ENCODE measurements at regions not wholly inside any gene's neighbourhood (a gene's known extent, or its start where the extent isn't known, plus 50 kb on each side); places are given as distances from the start of the nearest gene placed in this dataset.

- H3K27me3 ChIP-seq = no peaks in the 10 kb centered on the region
- no peaks in the 10 kb centered on the region for H3K36me3 ChIP-seq
- intact Hi-C loops (cut with DNase I) = no loop called here
- DNase-seq = no peak
- no peak overlapping the region for H3K4me3 ChIP-seq
- H3K9me3 ChIP-seq = no peaks in the 10 kb centered on the region
- TF ChIP-seq EP300 (IDR thresholded peaks at IDR 0.05) (no peak), CTCF (IDR thresholded peaks at IDR 0.05) (no peak), POLR2A (IDR thresholded peaks at IDR 0.05) (no peak)
- H3K4me1 ChIP-seq (ENCODE audit: insufficient read depth) = no peaks in the 10 kb centered on the region
- no peak overlapping the region for H3K27ac ChIP-seq
Measured at GRCh38 chr5:175325681-175326080, 118.3 kb downstream of the DRD1 start.

DNA sequence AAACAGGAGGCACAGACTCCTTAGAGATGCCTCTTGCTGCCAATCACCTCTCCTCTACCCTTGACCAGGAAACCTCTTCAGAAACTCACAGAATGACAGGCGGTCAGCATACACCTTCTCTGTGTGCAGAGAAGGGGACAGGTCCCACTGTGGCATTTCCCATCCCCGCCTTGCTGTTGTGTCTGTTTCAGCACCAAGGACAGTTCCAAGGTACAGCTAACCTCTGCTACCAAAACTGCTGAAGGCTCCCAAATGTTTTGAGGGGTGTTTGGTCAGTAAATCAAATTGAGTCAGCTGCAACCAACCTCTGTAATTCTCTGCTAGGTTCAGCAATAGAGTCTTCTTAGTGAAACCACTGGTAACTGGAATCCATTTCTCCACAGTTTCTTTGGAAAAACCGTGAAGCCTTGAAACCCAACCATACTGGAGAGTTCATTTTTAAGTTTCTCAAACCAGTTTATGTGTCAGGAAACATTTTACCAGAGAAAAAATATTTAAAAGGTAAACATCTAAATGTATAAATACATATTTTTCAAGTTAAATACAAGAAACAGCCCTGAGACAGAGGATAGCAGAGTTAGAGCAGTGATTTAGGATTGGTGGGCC lies 122.0 kb downstream of the DRD1 start:
- Histone ChIP-seq H3K27me3 (no peaks in the 10 kb centered on the region), H3K4me1 (ENCODE audit: insufficient read depth) (no peaks in the 10 kb centered on the region), H3K4me3 (no peak overlapping the region), H3K9me3 (no peaks in the 10 kb centered on the region), H3K27ac (no peak overlapping the region), H3K36me3 (no peaks in the 10 kb centered on the region)
- no peak for DNase-seq
- WGBS, 3 donors = 18 to 27% (median 20%) methylated on average over 3 of the region's 3 CpGs
- TF ChIP-seq POLR2A (IDR thresholded peaks at IDR 0.05) (no peak), EP300 (IDR thresholded peaks at IDR 0.05) (no peak), CTCF (IDR thresholded peaks at IDR 0.05) (no peak)
- intact Hi-C loops (cut with DNase I) = loop anchor here in 1 of 4 donors (2.0 kb wide), 1 partner anchor 47 kb away; no protein-coding TSS in a partner anchor

GRCh38 chr5:175319199-175319598 lies 124.8 kb downstream of the DRD1 start:
- no peaks in the 10 kb centered on the region for H3K4me1 ChIP-seq (ENCODE audit: insufficient read depth)
- H3K36me3 ChIP-seq = no peaks in the 10 kb centered on the region
- no peak for DNase-seq
- H3K27me3 ChIP-seq = no peaks in the 10 kb centered on the region
- H3K4me3 ChIP-seq = no peak overlapping the region
- no peaks in the 10 kb centered on the region for H3K9me3 ChIP-seq
- no peak overlapping the region for H3K27ac ChIP-seq
- TF ChIP-seq CTCF (IDR thresholded peaks at IDR 0.05) (no peak), POLR2A (IDR thresholded peaks at IDR 0.05) (no peak), EP300 (IDR thresholded peaks at IDR 0.05) (no peak)
- intact Hi-C loops (cut with DNase I) = no loop called here
- 13 to 27% (median 23%) methylated on average over 2 of the region's 2 CpGs for WGBS, 3 donors

DNA sequence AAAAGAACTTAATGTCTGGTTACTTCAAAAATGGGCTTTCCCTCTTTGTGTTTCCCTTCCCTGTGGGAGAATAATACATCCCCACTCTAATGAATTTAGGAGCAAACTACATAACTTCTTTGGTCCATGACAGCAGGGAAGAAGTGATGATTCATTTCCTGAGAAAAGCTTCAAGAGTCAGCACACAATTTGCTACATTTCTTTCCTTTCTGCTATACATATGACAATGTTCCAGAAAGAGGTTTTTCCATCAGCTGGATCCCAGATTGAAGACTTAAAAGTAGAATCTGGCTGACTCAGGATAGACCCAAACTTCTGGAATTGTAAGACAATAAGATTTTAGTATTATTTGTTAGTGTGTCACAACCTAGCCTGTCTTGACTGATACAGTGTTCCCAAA lies 126.1 kb downstream of the DRD1 start:
- H3K27ac ChIP-seq = no peak overlapping the region
- intact Hi-C loops (cut with DNase I) = no loop called here
- no peaks in the 10 kb centered on the region for H3K4me1 ChIP-seq (ENCODE audit: insufficient read depth)
- H3K27me3 ChIP-seq = no peaks in the 10 kb centered on the region
- H3K36me3 ChIP-seq = no peaks in the 10 kb centered on the region
- H3K4me3 ChIP-seq = no peak overlapping the region
- no peaks in the 10 kb centered on the region for H3K9me3 ChIP-seq
- TF ChIP-seq EP300 (IDR thresholded peaks at IDR 0.05) (no peak), CTCF (IDR thresholded peaks at IDR 0.05) (no peak), POLR2A (IDR thresholded peaks at IDR 0.05) (no peak)
- DNase-seq = no peak

All from ovary (tissue), 7 donors.